ENCODE measurements at regions not wholly inside any gene's neighbourhood (a gene's known extent, or its start where the extent isn't known, plus 50 kb on each side); places are given as distances from the start of the nearest gene placed in this dataset.

GRCh38 chr19:13615890-13616289 lies 109.6 kb upstream of the CACNA1A start:
- H3K4me3 Mint-ChIP-seq, result no peak overlapping the region
- H3K4me1 Mint-ChIP-seq, result no peaks in the 10 kb centered on the region
- CTCF ChIA-PET, result no interaction called here

DNA sequence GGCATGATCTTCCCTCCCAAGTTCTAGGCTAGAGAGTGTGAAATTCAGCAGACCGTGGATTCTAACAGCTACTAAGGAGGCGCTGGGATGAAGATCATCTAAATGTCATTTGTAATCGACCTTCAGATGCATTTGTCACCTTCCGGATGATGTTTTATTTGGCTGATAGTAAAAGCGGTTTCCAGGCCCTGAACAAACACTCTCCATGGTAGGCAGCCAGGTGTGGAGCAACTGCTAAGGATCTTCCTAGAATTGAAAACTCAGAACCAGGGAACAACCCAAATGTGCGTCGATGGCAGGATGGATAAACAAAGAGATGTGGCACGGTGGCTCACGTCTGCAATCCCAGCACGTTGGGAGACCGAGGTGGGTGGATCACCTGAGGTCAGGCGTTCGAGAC lies 107.2 kb upstream of the CACNA1A start:
- Mint-ChIP-seq H3K4me3 (no peak overlapping the region), H3K36me3 (ENCODE audit: low read depth) (no peaks in the 10 kb centered on the region), H3K9me3 (no peaks in the 10 kb centered on the region), H3K27ac (no peak overlapping the region), H3K4me1 (peaks cover 3% of the 10 kb centered on the region), H3K27me3 (peaks cover 11% of the 10 kb centered on the region)
- ChIA-PET CTCF (interaction anchor here (1.0 to 1.6 kb wide), 3 partner anchors 25 to 351 kb away, joined by 3 read pairs; no protein-coding TSS in a partner anchor), POLR2A (no interaction called here)
- DNase-seq, result no peak

More at GRCh38 chr19:13615890-13616289, 109.6 kb upstream of the CACNA1A start:
- DNase-seq, result no peak
- POLR2A ChIA-PET, result no interaction called here
- Mint-ChIP-seq H3K27me3 (peaks cover 11% of the 10 kb centered on the region), H3K9me3 (no peaks in the 10 kb centered on the region), H3K36me3 (ENCODE audit: low read depth) (no peaks in the 10 kb centered on the region), H3K27ac (no peak overlapping the region)

- Mint-ChIP-seq H3K27me3 (peaks cover 6% of the 10 kb centered on the region), H3K4me1 (peaks cover 3% of the 10 kb centered on the region), H3K36me3 (ENCODE audit: low read depth) (no peaks in the 10 kb centered on the region), H3K4me3 (no peak overlapping the region), H3K27ac (no peak overlapping the region), H3K9me3 (no peaks in the 10 kb centered on the region)
- CTCF ChIA-PET, result no interaction called here
- POLR2A ChIA-PET, result no interaction called here
- DNase-seq, result no peak
Measured at GRCh38 chr19:13611596-13611995, 105.3 kb upstream of the CACNA1A start.

GRCh38 chr19:13610039-13610691 lies 103.9 kb upstream of the CACNA1A start:
- Mint-ChIP-seq H3K4me1 (peaks cover 3% of the 10 kb centered on the region), H3K9me3 (no peaks in the 10 kb centered on the region), H3K36me3 (ENCODE audit: low read depth) (no peaks in the 10 kb centered on the region), H3K27ac (no peak overlapping the region), H3K27me3 (no peaks in the 10 kb centered on the region), H3K4me3 (no peak overlapping the region)
- ChIA-PET CTCF (no interaction called here), POLR2A (no interaction called here)
- DNase-seq, result no peak

DNA sequence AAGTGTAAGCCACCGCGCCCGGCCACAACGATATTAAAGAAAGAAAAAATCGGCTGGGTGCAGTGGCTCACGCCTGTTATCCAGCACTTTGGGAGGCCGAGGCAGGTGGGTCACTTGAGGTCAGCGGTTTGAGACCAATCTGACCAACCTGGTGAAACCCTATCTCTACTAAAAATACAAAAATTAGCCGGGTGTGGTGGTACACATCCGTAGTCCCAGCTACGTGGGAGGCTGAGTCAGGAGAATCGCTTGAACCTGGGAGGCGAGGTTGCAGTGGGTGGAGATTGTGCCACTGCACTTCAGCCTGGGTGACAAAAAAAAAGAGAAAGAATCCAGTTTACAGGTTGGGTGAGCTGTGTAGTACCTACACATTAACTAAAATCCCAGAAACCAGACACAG lies 99.9 kb upstream of the CACNA1A start:
- H3K9me3 Mint-ChIP-seq, result no peaks in the 10 kb centered on the region
- H3K4me1 Mint-ChIP-seq, result peaks cover 3% of the 10 kb centered on the region
- H3K4me3 Mint-ChIP-seq, result no peak overlapping the region
- H3K27ac Mint-ChIP-seq, result no peak overlapping the region
- ChIA-PET POLR2A (no interaction called here), CTCF (no interaction called here)
- DNase-seq, result no peak
- H3K27me3 Mint-ChIP-seq, result peaks cover 4% of the 10 kb centered on the region
- no peaks in the 10 kb centered on the region for H3K36me3 Mint-ChIP-seq (ENCODE audit: low read depth)

- ChIA-PET CTCF (interaction anchor here (1.0 kb wide), 1 partner anchor 134 kb away, joined by 3 read pairs; no protein-coding TSS in a partner anchor), POLR2A (no interaction called here)
- H3K36me3 Mint-ChIP-seq (ENCODE audit: low read depth), result no peaks in the 10 kb centered on the region
Measured at GRCh38 chr19:13604902-13605586, 98.8 kb upstream of the CACNA1A start.

DNA sequence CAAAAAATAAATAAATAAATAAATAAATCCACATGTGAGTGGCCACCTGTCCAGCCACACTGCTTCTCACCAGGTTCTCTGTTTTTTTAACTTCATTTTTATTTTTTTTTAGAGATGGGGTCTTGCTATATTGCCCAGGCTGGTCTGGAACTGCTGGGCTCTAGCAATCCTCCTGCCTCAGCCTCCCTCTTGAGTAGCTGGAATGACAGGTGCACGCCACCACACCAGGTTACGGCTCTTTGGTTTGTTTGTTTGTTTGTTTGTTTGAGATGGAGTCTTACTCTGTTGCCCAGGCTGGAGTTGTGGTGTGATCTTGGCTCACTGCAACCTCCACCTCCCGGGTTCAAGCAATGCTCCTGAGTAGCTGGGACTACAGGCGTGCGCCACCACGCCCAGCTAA lies 94.5 kb upstream of the CACNA1A start:
- no peaks in the 10 kb centered on the region for H3K9me3 Mint-ChIP-seq
- CTCF ChIA-PET, result no interaction called here

More at GRCh38 chr19:13604902-13605586, 98.8 kb upstream of the CACNA1A start:
- Mint-ChIP-seq H3K4me1 (peaks cover 2% of the 10 kb centered on the region), H3K9me3 (no peaks in the 10 kb centered on the region), H3K4me3 (no peak overlapping the region), H3K27me3 (peaks cover 4% of the 10 kb centered on the region), H3K27ac (no peak overlapping the region)
- no peak for DNase-seq

DNA sequence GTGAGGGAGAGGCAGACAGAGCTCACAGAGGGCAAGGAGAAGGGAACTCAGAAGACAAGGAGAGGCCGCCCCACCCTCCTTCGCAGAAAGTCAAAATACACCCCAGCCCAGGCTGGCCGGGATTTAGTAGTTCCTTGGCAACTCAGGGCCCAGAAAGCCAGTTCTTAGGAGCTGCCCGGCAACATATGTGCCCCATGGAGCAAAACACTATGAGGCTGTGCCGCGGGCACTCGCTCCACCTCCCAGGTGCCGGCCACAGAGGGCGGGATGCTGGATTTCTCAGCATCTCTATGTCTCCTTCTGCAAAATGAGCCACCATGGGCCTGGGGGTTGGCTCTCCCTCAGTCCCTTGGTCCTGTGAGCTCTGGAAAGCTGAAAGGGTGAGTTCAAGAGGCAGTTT lies 93.8 kb upstream of the CACNA1A start:
- no peak overlapping the region for H3K27ac Mint-ChIP-seq
- no peaks in the 10 kb centered on the region for H3K9me3 Mint-ChIP-seq
- POLR2A ChIA-PET, result no interaction called here
- no peak for DNase-seq
- H3K27me3 Mint-ChIP-seq, result peaks cover 8% of the 10 kb centered on the region
- H3K4me3 Mint-ChIP-seq, result no peak overlapping the region
- H3K4me1 Mint-ChIP-seq, result no peaks in the 10 kb centered on the region
- no peaks in the 10 kb centered on the region for H3K36me3 Mint-ChIP-seq (ENCODE audit: low read depth)
- CTCF ChIA-PET, result interaction anchor here (1.2 kb wide), 1 partner anchor 262 kb away, joined by 5 read pairs; no protein-coding TSS in a partner anchor

More for the DNA sequence above, 94.5 kb upstream of the CACNA1A start:
- POLR2A ChIA-PET, result no interaction called here
- Mint-ChIP-seq H3K36me3 (ENCODE audit: low read depth) (no peaks in the 10 kb centered on the region), H3K27me3 (peaks cover 5% of the 10 kb centered on the region), H3K4me3 (no peak overlapping the region), H3K4me1 (no peaks in the 10 kb centered on the region), H3K27ac (no peak overlapping the region)
- no peak for DNase-seq

GRCh38 chr19:13599681-13600080 lies 93.4 kb upstream of the CACNA1A start:
- H3K27ac Mint-ChIP-seq, result no peak overlapping the region
- DNase-seq, result no peak
- POLR2A ChIA-PET, result no interaction called here
- no peaks in the 10 kb centered on the region for H3K4me1 Mint-ChIP-seq
- no peaks in the 10 kb centered on the region for H3K36me3 Mint-ChIP-seq (ENCODE audit: low read depth)
- no peaks in the 10 kb centered on the region for H3K9me3 Mint-ChIP-seq
- no peak overlapping the region for H3K4me3 Mint-ChIP-seq
- CTCF ChIA-PET, result interaction anchor here (1.2 kb wide), 1 partner anchor 263 kb away, joined by 5 read pairs; no protein-coding TSS in a partner anchor
- peaks cover 8% of the 10 kb centered on the region for H3K27me3 Mint-ChIP-seq

GRCh38 chr19:13598098-13598497 lies 91.8 kb upstream of the CACNA1A start:
- Mint-ChIP-seq H3K4me3 (no peak overlapping the region), H3K9me3 (no peaks in the 10 kb centered on the region), H3K27me3 (peaks cover 8% of the 10 kb centered on the region), H3K27ac (peak overlapping the region; percentile 33), H3K36me3 (ENCODE audit: low read depth) (no peaks in the 10 kb centered on the region), H3K4me1 (no peaks in the 10 kb centered on the region)
- DNase-seq, result no peak
- POLR2A ChIA-PET, result no interaction called here
- CTCF ChIA-PET, result interaction anchor here (0.7 to 1.1 kb wide), 2 partner anchors 264 to 291 kb away, joined by 3 read pairs; no protein-coding TSS in a partner anchor

DNA sequence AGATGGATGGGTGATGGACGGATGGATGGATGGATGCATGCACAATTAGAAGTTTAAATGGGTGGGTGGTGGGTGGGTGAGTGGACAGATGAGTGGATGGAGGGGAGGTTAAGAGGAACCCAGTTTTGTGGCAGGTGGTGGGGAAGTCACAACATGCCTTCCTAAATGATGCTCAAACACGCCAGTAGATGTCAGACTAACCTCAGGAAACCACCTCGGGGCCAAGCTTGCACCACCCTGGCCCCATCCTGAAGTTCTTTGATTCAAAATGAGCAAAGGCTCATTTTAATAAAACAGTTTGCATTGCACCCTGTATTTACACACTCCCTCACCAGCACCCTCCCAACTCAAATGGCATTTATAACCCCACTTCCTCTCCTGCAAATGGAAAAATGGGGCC lies 91.4 kb upstream of the CACNA1A start:
- Mint-ChIP-seq H3K27me3 (peaks cover 8% of the 10 kb centered on the region), H3K9me3 (no peaks in the 10 kb centered on the region), H3K27ac (no peak overlapping the region), H3K4me3 (no peak overlapping the region), H3K4me1 (no peaks in the 10 kb centered on the region), H3K36me3 (ENCODE audit: low read depth) (no peaks in the 10 kb centered on the region)
- CTCF ChIA-PET, result interaction anchor here (0.7 to 1.1 kb wide), 2 partner anchors 265 to 291 kb away, joined by 3 read pairs; no protein-coding TSS in a partner anchor
- POLR2A ChIA-PET, result no interaction called here
- DNase-seq, result peak; percentile 67

DNA sequence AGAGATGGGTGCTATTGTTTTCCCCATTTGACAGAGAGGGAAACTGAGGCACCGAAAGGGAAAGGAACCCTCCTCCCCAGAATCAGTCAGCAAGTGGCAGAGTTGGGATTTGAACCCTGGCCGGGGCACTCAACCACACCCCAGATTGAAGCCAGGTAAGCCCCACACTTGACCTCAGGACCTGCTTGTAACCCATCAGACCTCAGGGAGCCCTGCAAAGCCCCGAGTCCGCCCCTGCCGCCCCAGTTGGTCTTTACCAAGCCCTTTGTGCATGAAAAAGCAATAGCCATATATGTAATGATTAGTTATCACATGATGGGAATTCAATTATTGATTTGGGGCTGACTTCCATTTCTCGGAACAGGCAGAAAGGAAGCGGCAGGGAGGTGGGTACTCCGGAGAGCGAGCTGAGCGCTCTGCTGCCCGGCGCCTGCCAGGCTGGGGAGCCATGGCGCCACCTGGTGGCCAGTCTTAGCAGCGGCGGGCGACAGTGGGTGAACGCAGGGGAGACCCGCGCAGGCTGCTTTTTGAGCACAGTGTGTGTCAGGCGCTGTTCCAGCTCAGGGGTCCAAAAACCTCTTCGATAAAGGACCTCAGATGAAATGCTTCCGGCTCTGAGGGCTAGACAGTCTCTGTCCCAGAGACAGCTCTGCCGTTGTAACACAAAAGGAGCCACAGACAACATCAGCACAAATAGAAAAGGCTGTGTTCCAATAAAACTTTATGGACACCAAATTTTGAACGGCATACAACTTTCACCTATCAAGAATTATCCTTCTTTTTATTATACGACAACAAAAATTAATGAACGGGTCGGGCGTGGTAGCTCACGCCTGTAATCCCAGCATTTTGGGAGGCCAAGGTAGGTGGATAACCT lies 82.9 kb upstream of the CACNA1A start:
- POLR2A ChIA-PET, result no interaction called here
- peak; percentile 82 for DNase-seq
- no peak overlapping the region for H3K4me3 Mint-ChIP-seq
- H3K4me1 Mint-ChIP-seq, result peaks cover 2% of the 10 kb centered on the region
- no peaks in the 10 kb centered on the region for H3K27me3 Mint-ChIP-seq
- no peak overlapping the region for H3K27ac Mint-ChIP-seq
- CTCF ChIA-PET, result interaction anchor here (0.6 to 2.5 kb wide), 10 partner anchors 10 to 1855 kb away, joined by 3 to 16 read pairs (median 4); no protein-coding TSS in a partner anchor
- H3K9me3 Mint-ChIP-seq, result no peaks in the 10 kb centered on the region
- no peaks in the 10 kb centered on the region for H3K36me3 Mint-ChIP-seq (ENCODE audit: low read depth)

- CTCF ChIA-PET, result interaction anchor here (0.6 kb wide), 1 partner anchor 97 kb away, joined by 3 read pairs; no protein-coding TSS in a partner anchor
- no peak for DNase-seq
- no peak overlapping the region for H3K27ac Mint-ChIP-seq
- peaks cover 2% of the 10 kb centered on the region for H3K4me1 Mint-ChIP-seq
- no peaks in the 10 kb centered on the region for H3K27me3 Mint-ChIP-seq
- no peaks in the 10 kb centered on the region for H3K9me3 Mint-ChIP-seq
- no peak overlapping the region for H3K4me3 Mint-ChIP-seq
- POLR2A ChIA-PET, result no interaction called here
- H3K36me3 Mint-ChIP-seq (ENCODE audit: low read depth), result no peaks in the 10 kb centered on the region
Measured at GRCh38 chr19:13585512-13585911, 79.2 kb upstream of the CACNA1A start.

All from activated CD4-positive, alpha-beta T cell treated with anti-CD3 and anti-CD28 coated beads, Interleukin-2, amount 10 ng/mL, durations not matched to agents 7 days and 5 days (primary cell).